Activated CD4-positive, alpha-beta T cell treated with anti-CD3 and anti-CD28 coated beads, Interleukin-2, amount 10 ng/mL, durations not matched to agents 7 days and 5 days (primary cell): ENCODE measurements at regions not wholly inside any gene's neighbourhood (a gene's known extent, or its start where the extent isn't known, plus 50 kb on each side); places are given as distances from the start of the nearest gene placed in this dataset.
"Not testable (repeated sequence)": the region's sequence is repeated elsewhere in the genome, so short reads cannot be mapped to it uniquely, and the experiment has no call there.

ENCODE experiments used
- CTCF ChIA-PET: fragments of 350-600 bp; sonication (Branson Sonifier 250); formaldehyde crosslinking; loops from one replicate; lab custom pipeline; 2021; ENCODE audit warnings: antibody characterized with exemption; lab: Charles Lee
- POLR2A ChIA-PET: fragments of 350-600 bp; sonication (Branson Sonifier 250); formaldehyde crosslinking; loops from one replicate; lab custom pipeline; 2021; ENCODE audit warnings: antibody characterized with exemption; lab: Charles Lee
- DNase-seq: peaks from one replicate; pipeline ENCODE4 v3.0.0-alpha.2; 2020
- H3K27ac Mint-ChIP-seq: one replicate; pipeline ENCODE4 v1.8.0; 2021; ENCODE audit warnings: mild to moderate bottlenecking, moderate library complexity, mixed read lengths
- H3K27me3 Mint-ChIP-seq: one replicate; pipeline ENCODE4 v1.8.0; 2021; ENCODE audit warnings: mixed read lengths
- H3K36me3 Mint-ChIP-seq: one replicate; pipeline ENCODE4 v1.8.0; 2021; ENCODE audit warnings: low read depth, mixed read lengths
- H3K4me1 Mint-ChIP-seq: one replicate; pipeline ENCODE4 v1.8.0; 2021; ENCODE audit warnings: mixed read lengths
- H3K4me3 Mint-ChIP-seq: one replicate; pipeline ENCODE4 v1.8.0; 2021; ENCODE audit warnings: mild to moderate bottlenecking, moderate library complexity, mixed read lengths
- H3K9me3 Mint-ChIP-seq: one replicate; pipeline ENCODE4 v1.8.0; 2021; ENCODE audit warnings: mixed read lengths

- peaks cover 3% of the 10 kb centered on the region for H3K27me3 Mint-ChIP-seq
- no peak overlapping the region for H3K27ac Mint-ChIP-seq
- DNase-seq, result no peak
- H3K36me3 Mint-ChIP-seq, result no peaks in the 10 kb centered on the region
- H3K4me1 Mint-ChIP-seq, result no peaks in the 10 kb centered on the region
- ChIA-PET POLR2A (no interaction called here), CTCF (no interaction called here)
- H3K4me3 Mint-ChIP-seq, result no peak overlapping the region
- H3K9me3 Mint-ChIP-seq, result no peaks in the 10 kb centered on the region
These were observed 115.8 kb upstream of the LIFR start for GRCh38 chr5:38672059-38672788.

GRCh38 chr5:38673671-38674071 is 117.2 kb upstream of the LIFR start:
- no peak for DNase-seq
- Mint-ChIP-seq H3K27me3 (peaks cover 3% of the 10 kb centered on the region), H3K36me3 (no peaks in the 10 kb centered on the region), H3K4me3 (no peak overlapping the region), H3K27ac (no peak overlapping the region), H3K4me1 (no peaks in the 10 kb centered on the region), H3K9me3 (no peaks in the 10 kb centered on the region)
- ChIA-PET CTCF (no interaction called here), POLR2A (no interaction called here)

- Mint-ChIP-seq H3K27me3 (peaks cover 3% of the 10 kb centered on the region), H3K4me3 (no peak overlapping the region), H3K9me3 (no peaks in the 10 kb centered on the region), H3K36me3 (no peaks in the 10 kb centered on the region), H3K27ac (no peak overlapping the region), H3K4me1 (no peaks in the 10 kb centered on the region)
- no peak for DNase-seq
- ChIA-PET CTCF (interaction anchor here (0.6 kb wide), 1 partner anchor 69 kb away, joined by 3 read pairs; no protein-coding TSS in a partner anchor), POLR2A (no interaction called here)
These were observed 119.0 kb upstream of the LIFR start for GRCh38 chr5:38675443-38675842.

GRCh38 chr5:38677636-38678035 is 121.2 kb upstream of the LIFR start:
- Mint-ChIP-seq H3K4me3 (no peak overlapping the region), H3K27ac (no peak overlapping the region), H3K9me3 (no peaks in the 10 kb centered on the region), H3K36me3 (no peaks in the 10 kb centered on the region), H3K4me1 (no peaks in the 10 kb centered on the region), H3K27me3 (peaks cover 3% of the 10 kb centered on the region)
- POLR2A ChIA-PET, result no interaction called here
- no peak for DNase-seq
- CTCF ChIA-PET, result interaction anchor here (0.6 kb wide), 1 partner anchor 87 kb away, joined by 4 read pairs; no protein-coding TSS in a partner anchor

GRCh38 chr5:38678076-38678475 is 121.6 kb upstream of the LIFR start:
- Mint-ChIP-seq H3K27me3 (peaks cover 6% of the 10 kb centered on the region), H3K9me3 (no peaks in the 10 kb centered on the region), H3K27ac (no peak overlapping the region), H3K4me1 (no peaks in the 10 kb centered on the region), H3K36me3 (no peaks in the 10 kb centered on the region), H3K4me3 (no peak overlapping the region)
- no peak for DNase-seq
- ChIA-PET POLR2A (no interaction called here), CTCF (no interaction called here)

- DNase-seq, H3K27me3 Mint-ChIP-seq, CTCF ChIA-PET, H3K36me3 Mint-ChIP-seq, POLR2A ChIA-PET, H3K4me1 Mint-ChIP-seq, H3K4me3 Mint-ChIP-seq, H3K9me3 Mint-ChIP-seq, H3K27ac Mint-ChIP-seq: not testable (repeated sequence)
These were observed 122.3 kb upstream of the LIFR start for GRCh38 chr5:38678697-38679096.

- ChIA-PET CTCF (interaction anchor here (0.6 kb wide), 1 partner anchor 33 kb away, joined by 3 read pairs; no protein-coding TSS in a partner anchor), POLR2A (no interaction called here)
- no peaks in the 10 kb centered on the region for H3K36me3 Mint-ChIP-seq
- no peaks in the 10 kb centered on the region for H3K4me1 Mint-ChIP-seq
- no peak overlapping the region for H3K4me3 Mint-ChIP-seq
- H3K9me3 Mint-ChIP-seq, result no peaks in the 10 kb centered on the region
- DNase-seq, result no peak
- no peak overlapping the region for H3K27ac Mint-ChIP-seq
- H3K27me3 Mint-ChIP-seq, result peaks cover 6% of the 10 kb centered on the region
These were observed 123.8 kb upstream of the LIFR start for GRCh38 chr5:38680094-38680825.

- DNase-seq, result no peak
- Mint-ChIP-seq H3K4me1 (no peaks in the 10 kb centered on the region), H3K27ac (no peak overlapping the region), H3K9me3 (no peaks in the 10 kb centered on the region), H3K27me3 (peaks cover 4% of the 10 kb centered on the region), H3K4me3 (no peak overlapping the region), H3K36me3 (no peaks in the 10 kb centered on the region)
- ChIA-PET CTCF (interaction anchor here (0.6 kb wide), 1 partner anchor 18 kb away, joined by 3 read pairs; no protein-coding TSS in a partner anchor), POLR2A (no interaction called here)
These were observed 124.7 kb upstream of the LIFR start for GRCh38 chr5:38681029-38681706.

- no peak overlapping the region for H3K4me3 Mint-ChIP-seq
- no peak overlapping the region for H3K27ac Mint-ChIP-seq
- peaks cover 4% of the 10 kb centered on the region for H3K27me3 Mint-ChIP-seq
- H3K36me3 Mint-ChIP-seq, result no peaks in the 10 kb centered on the region
- H3K4me1 Mint-ChIP-seq, result no peaks in the 10 kb centered on the region
- DNase-seq, result no peak
- ChIA-PET POLR2A (no interaction called here), CTCF (interaction anchor here (1.1 kb wide), 1 partner anchor 14 kb away, joined by 3 read pairs; no protein-coding TSS in a partner anchor)
- H3K9me3 Mint-ChIP-seq, result no peaks in the 10 kb centered on the region
These were observed 125.5 kb upstream of the LIFR start for GRCh38 chr5:38681966-38682365.

- DNase-seq, result no peak
- Mint-ChIP-seq H3K4me3 (no peak overlapping the region), H3K27ac (no peak overlapping the region), H3K36me3 (no peaks in the 10 kb centered on the region), H3K4me1 (no peaks in the 10 kb centered on the region), H3K27me3 (peaks cover 8% of the 10 kb centered on the region), H3K9me3 (no peaks in the 10 kb centered on the region)
- POLR2A ChIA-PET, result no interaction called here
- CTCF ChIA-PET, result interaction anchor here (1.0 kb wide), 1 partner anchor 22 kb away, joined by 3 read pairs; no protein-coding TSS in a partner anchor
These were observed 130.2 kb upstream of the LIFR start for GRCh38 chr5:38686658-38687057.

GRCh38 chr5:38692346-38692745 is 135.9 kb upstream of the LIFR start:
- no peak overlapping the region for H3K27ac Mint-ChIP-seq
- H3K4me1 Mint-ChIP-seq, result no peaks in the 10 kb centered on the region
- no peaks in the 10 kb centered on the region for H3K36me3 Mint-ChIP-seq
- no peaks in the 10 kb centered on the region for H3K9me3 Mint-ChIP-seq
- no peak overlapping the region for H3K4me3 Mint-ChIP-seq
- CTCF ChIA-PET, result no interaction called here
- peaks cover 4% of the 10 kb centered on the region for H3K27me3 Mint-ChIP-seq
- DNase-seq, result no peak
- POLR2A ChIA-PET, result no interaction called here

GRCh38 chr5:38692781-38693527 is 136.5 kb upstream of the LIFR start:
- H3K9me3 Mint-ChIP-seq, result no peaks in the 10 kb centered on the region
- no peak overlapping the region for H3K4me3 Mint-ChIP-seq
- ChIA-PET POLR2A (no interaction called here), CTCF (no interaction called here)
- peaks cover 8% of the 10 kb centered on the region for H3K27me3 Mint-ChIP-seq
- no peak overlapping the region for H3K27ac Mint-ChIP-seq
- DNase-seq, result no peak
- no peaks in the 10 kb centered on the region for H3K4me1 Mint-ChIP-seq
- H3K36me3 Mint-ChIP-seq, result no peaks in the 10 kb centered on the region
